ENCODE measurements at regions not wholly inside any gene's neighbourhood (a gene's known extent, or its start where the extent isn't known, plus 50 kb on each side); places are given as distances from the start of the nearest gene placed in this dataset.

DNA sequence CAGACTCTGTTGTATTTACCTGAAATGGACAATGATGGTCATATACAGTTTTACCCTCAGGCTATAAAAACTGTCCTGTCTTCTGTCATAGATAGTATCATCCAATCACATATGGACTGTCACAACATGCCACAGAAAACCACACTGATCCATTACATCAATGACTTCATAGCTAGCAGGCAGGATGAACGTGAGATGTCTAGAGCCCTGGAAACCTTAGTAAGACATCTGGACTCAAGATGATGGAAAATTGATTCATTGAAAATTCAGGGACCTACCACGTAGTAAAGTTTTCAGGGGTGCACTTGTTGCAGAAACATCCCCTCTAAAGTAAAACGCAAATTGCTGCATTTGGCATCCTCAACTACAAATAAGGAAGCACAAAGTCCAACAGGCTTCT lies 284.4 kb upstream of the RGMB start:
- no peak for DNase-seq (ENCODE audit: extremely low spot score)
- Histone ChIP-seq H3K36me3 (ENCODE audit: insufficient read depth) (no peaks in the 10 kb centered on the region), H3K27ac (ENCODE audit: low read depth) (no peak overlapping the region), H3K4me3 (ENCODE audit: low read depth, low read length) (no peak overlapping the region), H3K4me1 (ENCODE audit: insufficient read depth) (no peaks in the 10 kb centered on the region)
- WGBS: 94% methylated on average over 3 of the region's 3 CpGs

DNA sequence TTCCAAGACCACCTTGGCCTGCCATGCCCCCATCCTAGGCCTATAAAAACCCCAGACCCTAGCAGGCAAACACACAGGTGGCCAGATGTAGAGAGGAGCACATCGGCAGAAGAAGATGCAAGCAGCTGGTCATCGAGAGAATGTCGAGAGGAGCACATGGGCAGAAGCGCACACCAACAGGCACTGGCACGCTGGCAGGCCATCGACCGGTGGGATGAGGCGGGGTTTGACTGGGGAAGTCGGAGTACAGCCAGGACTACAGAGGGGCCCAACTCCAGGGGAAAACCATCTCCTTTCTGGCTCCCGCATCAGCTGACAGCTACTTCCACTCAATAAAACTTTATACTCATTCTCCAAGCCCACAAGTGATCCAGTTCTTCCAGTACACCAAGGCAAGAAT lies 283.1 kb upstream of the RGMB start:
- Histone ChIP-seq H3K27ac (ENCODE audit: low read depth) (no peak overlapping the region), H3K4me3 (ENCODE audit: low read depth, low read length) (no peak overlapping the region), H3K36me3 (ENCODE audit: insufficient read depth) (no peaks in the 10 kb centered on the region), H3K4me1 (ENCODE audit: insufficient read depth) (no peaks in the 10 kb centered on the region)
- DNase-seq (ENCODE audit: extremely low spot score): no peak
- 96% methylated on average over 10 of the region's 10 CpGs for WGBS

DNA sequence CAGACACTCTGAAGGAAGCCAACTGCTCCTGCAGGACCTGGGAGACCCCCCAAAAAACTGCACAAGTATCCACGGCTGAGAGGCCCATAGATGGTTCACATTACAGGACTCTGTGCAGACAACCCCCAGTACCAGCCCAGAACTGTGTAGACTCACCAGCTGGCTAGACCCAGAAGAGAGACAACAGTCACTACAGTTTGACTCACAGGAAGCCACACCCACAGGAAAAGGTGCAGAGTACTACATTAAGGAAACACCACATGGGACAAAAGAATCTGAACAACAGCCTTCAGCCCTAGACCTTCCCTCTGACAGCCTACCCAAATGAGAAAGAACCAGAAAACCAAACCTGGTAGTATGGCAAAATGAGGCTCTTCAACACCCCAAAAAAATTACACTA lies 281.2 kb upstream of the RGMB start:
- 89% methylated on average over 1 of the region's 1 CpG for WGBS
- H3K4me1 ChIP-seq (ENCODE audit: insufficient read depth): no peaks in the 10 kb centered on the region

DNA sequence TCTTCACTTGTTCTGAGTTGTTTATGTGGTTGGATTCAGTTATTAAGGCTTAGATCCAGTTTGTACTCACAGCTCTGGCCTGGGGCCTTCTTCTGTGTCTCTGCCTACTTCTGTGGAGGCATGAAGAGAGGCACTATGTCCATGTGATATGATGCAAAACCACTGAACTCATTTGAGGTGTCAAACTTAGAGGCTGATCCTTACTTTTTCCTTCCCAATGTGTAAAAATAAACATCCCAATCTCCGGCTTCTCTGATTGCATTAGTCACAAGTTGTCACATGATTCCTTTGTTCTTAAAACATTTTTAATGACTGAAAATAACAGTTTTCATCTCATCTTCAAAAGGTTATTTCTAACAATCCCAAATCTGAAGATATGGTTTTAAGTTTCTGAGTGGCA lies 276.0 kb upstream of the RGMB start:
- DNase-seq (ENCODE audit: extremely low spot score): no peak
- no peaks in the 10 kb centered on the region for H3K36me3 ChIP-seq (ENCODE audit: insufficient read depth)
- H3K27ac ChIP-seq (ENCODE audit: low read depth): no peak overlapping the region
- no peaks in the 10 kb centered on the region for H3K4me1 ChIP-seq (ENCODE audit: insufficient read depth)
- WGBS: 55% methylated on average over 1 of the region's 1 CpG
- no peak overlapping the region for H3K4me3 ChIP-seq (ENCODE audit: low read depth, low read length)

More for the DNA sequence above, 281.2 kb upstream of the RGMB start:
- Histone ChIP-seq H3K27ac (ENCODE audit: low read depth) (no peak overlapping the region), H3K4me3 (ENCODE audit: low read depth, low read length) (no peak overlapping the region), H3K36me3 (ENCODE audit: insufficient read depth) (no peaks in the 10 kb centered on the region)
- DNase-seq (ENCODE audit: extremely low spot score): no peak

DNA sequence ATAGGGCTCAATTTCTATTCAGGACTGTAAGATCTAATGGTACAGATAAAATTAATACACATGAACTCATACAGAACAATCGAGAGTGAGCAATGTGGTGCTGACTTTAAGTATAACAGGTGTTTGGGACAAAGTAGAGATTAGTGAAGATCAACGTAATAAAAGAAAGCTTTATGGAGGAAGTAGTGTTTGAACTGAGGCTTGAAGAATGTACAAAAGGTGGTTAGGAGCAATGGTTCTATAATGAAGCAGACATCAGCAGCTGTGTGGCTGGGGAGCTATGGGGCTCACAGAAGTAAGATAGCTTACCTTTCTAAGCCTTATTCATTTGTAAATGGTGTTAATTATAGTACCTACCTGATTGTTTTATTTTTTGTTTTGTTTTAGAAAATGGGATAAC lies 275.4 kb upstream of the RGMB start:
- Histone ChIP-seq H3K27ac (ENCODE audit: low read depth) (no peak overlapping the region), H3K4me3 (ENCODE audit: low read depth, low read length) (no peak overlapping the region), H3K4me1 (ENCODE audit: insufficient read depth) (no peaks in the 10 kb centered on the region), H3K36me3 (ENCODE audit: insufficient read depth) (no peaks in the 10 kb centered on the region)
- DNase-seq (ENCODE audit: extremely low spot score): no peak
- WGBS: 67% methylated on average over 2 of the region's 2 CpGs

DNA sequence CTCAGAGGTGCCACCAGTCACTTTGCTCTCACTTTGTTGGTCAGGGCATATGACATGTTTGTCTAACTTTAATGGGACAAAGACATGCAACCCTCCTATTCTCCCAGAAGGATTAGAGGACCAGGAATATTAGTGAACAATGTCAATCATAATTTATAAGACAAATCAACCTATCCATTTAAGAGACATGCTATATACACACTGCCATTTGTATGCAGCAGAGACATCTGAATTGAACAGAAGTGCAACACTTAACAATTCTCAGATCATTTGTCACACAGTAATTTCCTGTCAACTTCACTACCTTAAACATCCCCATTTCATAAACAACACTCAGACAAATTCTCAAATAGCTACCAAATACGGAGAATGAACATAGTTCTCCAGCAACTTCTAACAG lies 273.6 kb upstream of the RGMB start:
- Histone ChIP-seq H3K36me3 (ENCODE audit: insufficient read depth) (no peaks in the 10 kb centered on the region), H3K4me3 (ENCODE audit: low read depth, low read length) (no peak overlapping the region), H3K27ac (ENCODE audit: low read depth) (no peak overlapping the region), H3K4me1 (ENCODE audit: insufficient read depth) (no peaks in the 10 kb centered on the region)
- WGBS: 50% methylated on average over 1 of the region's 1 CpG
- no peak for DNase-seq (ENCODE audit: extremely low spot score)

DNA sequence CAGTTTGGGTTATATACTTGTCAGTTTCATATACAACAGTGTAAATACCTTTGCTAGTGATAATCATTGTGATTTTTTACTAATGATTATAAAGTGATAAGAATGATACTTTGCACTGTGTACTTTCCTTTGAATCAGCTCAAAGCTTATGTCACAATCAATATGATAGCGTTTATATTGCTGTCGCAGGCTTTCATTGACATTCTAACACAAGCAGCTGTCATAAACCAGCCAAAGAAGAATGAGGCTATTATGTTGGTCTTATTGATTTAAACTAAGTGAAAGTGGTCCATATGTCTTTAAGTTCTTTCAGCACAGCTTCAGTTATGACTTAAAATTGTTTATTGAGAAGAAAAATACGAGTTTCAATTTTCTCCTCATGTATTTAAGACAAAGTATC lies 272.7 kb upstream of the RGMB start:
- Histone ChIP-seq H3K4me3 (ENCODE audit: low read depth, low read length) (no peak overlapping the region), H3K4me1 (ENCODE audit: insufficient read depth) (no peaks in the 10 kb centered on the region), H3K27ac (ENCODE audit: low read depth) (no peak overlapping the region), H3K36me3 (ENCODE audit: insufficient read depth) (no peaks in the 10 kb centered on the region)
- WGBS: 85% methylated on average over 3 of the region's 3 CpGs
- no peak for DNase-seq (ENCODE audit: extremely low spot score)

DNA sequence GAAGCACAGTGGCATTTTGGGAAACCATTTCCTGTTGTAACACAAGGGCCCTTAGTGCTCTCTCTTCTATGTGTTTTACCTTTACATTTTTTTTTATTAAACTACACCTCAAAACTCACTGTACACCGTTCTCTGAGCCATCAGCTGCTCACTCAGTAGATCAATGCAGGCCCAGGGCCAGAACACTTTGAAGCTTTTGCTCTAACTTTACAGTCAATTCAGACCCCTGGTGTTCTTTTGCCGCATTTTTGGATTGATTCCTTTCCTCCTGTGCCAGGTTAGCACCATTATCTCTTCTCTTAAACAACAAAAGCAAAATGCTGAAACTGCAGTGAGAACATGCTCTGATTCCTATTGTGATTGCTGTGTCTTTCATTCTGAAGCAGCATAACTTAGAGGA lies 269.8 kb upstream of the RGMB start:
- no peak overlapping the region for H3K4me3 ChIP-seq (ENCODE audit: low read depth, low read length)
- H3K36me3 ChIP-seq (ENCODE audit: insufficient read depth): no peaks in the 10 kb centered on the region
- H3K4me1 ChIP-seq (ENCODE audit: insufficient read depth): no peaks in the 10 kb centered on the region
- WGBS: 70% methylated on average over 2 of the region's 2 CpGs
- no peak for DNase-seq (ENCODE audit: extremely low spot score)
- H3K27ac ChIP-seq (ENCODE audit: low read depth): no peak overlapping the region

DNA sequence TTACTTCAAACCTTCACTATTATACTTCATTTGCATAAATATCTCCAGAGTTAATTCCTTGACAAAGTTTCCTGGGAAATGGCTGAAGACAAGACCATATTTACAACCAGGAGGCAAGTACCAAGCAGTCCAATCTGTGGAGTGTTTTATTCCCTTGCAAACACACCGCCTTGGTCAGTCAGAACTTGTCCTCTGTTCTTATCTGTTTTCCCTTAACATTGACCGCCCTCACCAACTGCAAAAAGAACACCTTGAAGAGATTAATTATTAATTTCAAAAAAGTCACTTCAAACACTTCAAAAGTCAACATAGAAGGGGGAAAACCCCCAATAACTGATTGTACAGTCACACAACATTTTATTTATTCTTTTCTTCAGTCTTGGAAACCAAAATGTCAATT lies 269.0 kb upstream of the RGMB start:
- no peaks in the 10 kb centered on the region for H3K4me1 ChIP-seq (ENCODE audit: insufficient read depth)
- no peak overlapping the region for H3K27ac ChIP-seq (ENCODE audit: low read depth)
- H3K4me3 ChIP-seq (ENCODE audit: low read depth, low read length): no peak overlapping the region
- H3K36me3 ChIP-seq (ENCODE audit: insufficient read depth): no peaks in the 10 kb centered on the region
- 89% methylated on average over 2 of the region's 2 CpGs for WGBS
- no peak for DNase-seq (ENCODE audit: extremely low spot score)

DNA sequence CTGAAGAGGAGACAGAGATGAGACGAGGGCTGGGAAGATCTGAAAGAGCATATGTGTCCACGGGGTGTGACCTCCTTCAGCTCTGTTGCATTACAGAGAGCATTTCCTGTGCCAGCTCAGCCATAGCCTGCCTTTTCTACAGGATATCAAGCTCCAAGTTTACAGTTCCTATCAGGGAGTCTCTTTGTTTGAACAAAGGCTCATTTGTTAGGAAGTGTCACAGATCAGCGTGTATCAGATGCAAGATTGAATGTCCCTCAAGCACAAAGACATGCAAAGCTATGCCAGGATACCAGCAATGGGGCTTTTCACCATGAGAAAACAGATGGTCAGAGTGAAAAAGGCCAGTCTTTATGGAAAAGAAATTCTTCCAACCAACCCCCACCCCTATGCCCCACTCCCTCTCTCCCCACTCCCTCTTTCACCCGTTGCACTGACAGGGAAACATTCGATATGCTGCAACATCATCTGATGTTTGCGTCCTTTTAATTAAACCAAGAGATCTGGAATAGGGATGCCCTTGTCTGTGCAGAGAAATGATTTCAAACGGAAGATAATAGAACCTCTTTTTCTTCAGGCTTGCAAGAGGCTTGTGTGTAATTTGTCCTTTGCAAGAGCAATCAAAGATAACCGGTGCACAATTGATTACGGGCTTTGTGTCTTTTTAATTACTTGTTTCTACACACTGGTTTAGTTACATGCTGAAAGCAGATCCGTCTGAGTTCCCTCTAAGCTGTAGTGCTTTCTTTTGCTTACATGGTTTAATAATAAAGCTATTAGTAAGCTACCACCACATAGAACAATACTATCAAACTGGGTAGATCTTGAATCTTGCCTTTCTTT lies 263.1 kb upstream of the RGMB start:
- H3K36me3 ChIP-seq (ENCODE audit: insufficient read depth): no peaks in the 10 kb centered on the region
- H3K27ac ChIP-seq (ENCODE audit: low read depth): no peak overlapping the region
- H3K4me3 ChIP-seq (ENCODE audit: low read depth, low read length): no peak overlapping the region
- DNase-seq (ENCODE audit: extremely low spot score): no peak
- no peaks in the 10 kb centered on the region for H3K4me1 ChIP-seq (ENCODE audit: insufficient read depth)
- 40% methylated on average over 10 of the region's 10 CpGs for WGBS

DNA sequence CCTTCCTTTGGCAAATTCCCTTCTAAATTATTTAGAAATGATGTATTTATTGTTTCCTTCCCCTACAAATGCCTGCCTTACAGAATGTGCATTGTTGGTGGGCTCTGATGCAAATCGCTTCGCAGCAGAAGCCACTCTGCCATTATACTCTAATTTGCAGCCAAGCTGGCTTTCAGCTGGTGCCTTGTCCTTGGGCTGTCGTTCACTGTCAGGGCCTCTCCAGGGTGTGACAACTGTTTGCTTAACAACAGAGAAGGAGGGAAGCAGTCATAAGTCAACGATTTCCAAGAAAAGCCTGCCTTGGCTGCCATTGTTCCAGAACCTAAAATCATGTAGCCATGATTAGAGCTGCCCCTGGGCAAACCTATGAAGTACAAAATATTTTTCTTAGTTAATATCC lies 260.1 kb upstream of the RGMB start:
- Histone ChIP-seq H3K27ac (ENCODE audit: low read depth) (no peak overlapping the region), H3K36me3 (ENCODE audit: insufficient read depth) (no peaks in the 10 kb centered on the region), H3K4me1 (ENCODE audit: insufficient read depth) (no peaks in the 10 kb centered on the region), H3K4me3 (ENCODE audit: low read depth, low read length) (no peak overlapping the region)
- no peak for DNase-seq (ENCODE audit: extremely low spot score)
- WGBS: 51% methylated on average over 4 of the region's 4 CpGs

DNA sequence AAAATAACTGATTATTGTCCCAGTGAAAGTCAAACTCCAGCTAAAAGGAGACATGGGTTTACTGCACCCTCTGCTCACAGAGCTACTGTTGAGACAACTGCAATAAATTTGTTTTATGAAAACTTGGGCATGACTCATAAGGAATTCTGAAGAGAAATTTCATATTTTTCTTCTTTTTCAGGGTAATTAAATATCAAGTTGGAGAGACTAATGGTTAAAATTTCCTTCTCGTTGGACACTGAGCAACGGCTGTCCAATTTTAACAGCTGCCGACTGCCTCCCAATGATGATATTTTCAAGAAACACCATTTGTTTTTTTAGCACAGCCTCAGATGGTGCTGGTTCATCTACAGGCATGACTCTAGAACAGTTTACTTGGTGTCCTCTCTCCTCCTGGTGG lies 259.2 kb upstream of the RGMB start:
- 54% methylated on average over 3 of the region's 3 CpGs for WGBS
- no peak for DNase-seq (ENCODE audit: extremely low spot score)
- H3K4me3 ChIP-seq (ENCODE audit: low read depth, low read length): no peak overlapping the region

DNA sequence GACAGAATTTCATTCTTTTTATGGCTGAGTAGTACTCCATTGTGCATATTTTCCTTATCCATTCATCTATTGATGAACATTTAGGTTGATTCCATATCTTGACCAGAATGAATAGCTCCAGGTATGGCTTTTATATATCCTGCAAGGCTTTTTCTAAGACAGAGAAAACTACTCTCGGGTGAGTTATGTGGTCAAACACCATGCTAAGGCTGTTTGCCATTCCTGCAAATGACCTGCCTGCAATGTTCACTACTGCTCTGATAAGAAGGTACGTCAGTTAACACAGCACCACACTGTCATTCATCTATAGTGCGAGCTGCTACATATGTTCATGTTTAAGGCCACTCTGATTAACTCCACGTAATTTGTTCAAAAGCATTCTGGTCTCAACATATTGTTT lies 256.8 kb upstream of the RGMB start:
- Histone ChIP-seq H3K4me1 (ENCODE audit: insufficient read depth) (no peaks in the 10 kb centered on the region), H3K27ac (ENCODE audit: low read depth) (no peak overlapping the region), H3K4me3 (ENCODE audit: low read depth, low read length) (no peak overlapping the region), H3K36me3 (ENCODE audit: insufficient read depth) (no peaks in the 10 kb centered on the region)
- 93% methylated on average over 4 of the region's 4 CpGs for WGBS
- DNase-seq (ENCODE audit: extremely low spot score): no peak

More for the DNA sequence above, 259.2 kb upstream of the RGMB start:
- Histone ChIP-seq H3K27ac (ENCODE audit: low read depth) (no peak overlapping the region), H3K4me1 (ENCODE audit: insufficient read depth) (no peaks in the 10 kb centered on the region), H3K36me3 (ENCODE audit: insufficient read depth) (no peaks in the 10 kb centered on the region)

DNA sequence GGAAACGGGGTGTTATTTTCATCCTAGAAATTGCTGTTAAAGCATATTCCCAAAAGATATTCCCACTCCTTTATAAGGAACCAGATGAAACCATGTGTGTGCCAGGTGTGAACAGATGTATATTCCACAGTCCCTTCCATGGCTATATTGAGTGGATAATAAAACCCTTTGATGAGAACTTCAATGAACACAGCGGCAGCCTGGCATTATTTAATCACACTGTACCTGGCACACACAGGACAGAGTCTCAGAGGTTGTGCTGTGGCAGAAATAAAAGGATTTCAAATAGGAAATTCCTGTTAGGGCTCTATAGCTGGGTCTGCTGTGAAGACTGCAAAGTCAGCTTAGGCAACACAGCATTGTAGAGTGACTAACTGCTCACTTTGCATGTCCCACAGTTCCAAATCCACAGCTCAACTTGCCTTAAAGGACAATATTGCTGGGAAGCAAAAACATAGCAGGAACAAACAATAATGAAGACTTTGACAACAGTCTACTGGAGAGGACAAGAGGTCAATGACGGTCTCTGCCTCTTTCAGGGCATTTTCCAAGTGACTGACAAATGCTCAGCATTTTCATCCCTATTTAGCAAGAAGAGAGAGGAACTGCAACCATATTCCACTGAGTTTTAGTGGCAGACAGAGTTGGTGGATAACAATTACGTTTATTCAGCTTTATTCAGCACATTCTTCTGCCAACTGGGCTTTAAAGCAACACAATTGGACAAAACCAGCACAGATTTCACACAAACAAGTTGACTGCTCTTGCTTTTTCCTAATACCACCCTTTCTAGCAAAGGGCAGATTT lies 255.7 kb upstream of the RGMB start:
- H3K4me1 ChIP-seq (ENCODE audit: insufficient read depth): no peaks in the 10 kb centered on the region
- 62% methylated on average over 4 of the region's 4 CpGs for WGBS
- no peak overlapping the region for H3K27ac ChIP-seq (ENCODE audit: low read depth)

More for the DNA sequence above, 255.7 kb upstream of the RGMB start:
- no peak overlapping the region for H3K4me3 ChIP-seq (ENCODE audit: low read depth, low read length)
- no peak for DNase-seq (ENCODE audit: extremely low spot score)
- no peaks in the 10 kb centered on the region for H3K36me3 ChIP-seq (ENCODE audit: insufficient read depth)
